OCI-LY7 (cell line): ENCODE measurements at regions not wholly inside any gene's neighbourhood (a gene's known extent, or its start where the extent isn't known, plus 50 kb on each side); places are given as distances from the start of the nearest gene placed in this dataset.

Experiments
- BruUV-seq: library from RNA; stranded (reverse); fragments of 400-500 nt; replicated peaks from 2 replicates; lab custom pipeline; 2021; lab: Mats Ljungman, UMichigan
- CTCF ChIA-PET: fragments of 300-600 bp; sonication (Branson Sonifier 250); formaldehyde crosslinking; loops from one replicate; lab custom pipeline; 2022; ENCODE audit warnings: antibody characterized with exemption; ENCODE audit not compliant: unreplicated experiment; lab: Charles Lee
- POLR2A ChIA-PET: fragments of 300-600 bp; sonication (Branson Sonifier 250); formaldehyde crosslinking; loops from one replicate; lab custom pipeline; 2022; ENCODE audit warnings: antibody characterized with exemption; lab: Charles Lee
- DNase-seq: peaks from one replicate; pipeline ENCODE4 v3.0.0-alpha.2; 2015; ENCODE audit warnings: low spot score
- H2AFZ ChIP-seq: fragments of 200-600 bp; sonication (generic), shearing (Covaris generic); 2 replicates; pipeline ENCODE4 v1.6.1; 2014; ENCODE audit warnings: mild to moderate bottlenecking, antibody characterized with exemption, low read length, moderate library complexity
- H3K27ac ChIP-seq: fragments of 200-600 bp; sonication (generic); 2 replicates; pipeline ENCODE4 v1.5.1; 2014; ENCODE audit warnings: mixed run types, low read depth, mild to moderate bottlenecking, moderate library complexity, low read length, inconsistent platforms; ENCODE audit not compliant: poor library complexity, severe bottlenecking
- H3K36me3 ChIP-seq: fragments of 200-600 bp; sonication (generic); 2 replicates; pipeline ENCODE4 v1.6.1; 2014; ENCODE audit warnings: mild to moderate bottlenecking, antibody characterized with exemption, low read length, moderate library complexity, mixed read lengths; ENCODE audit not compliant: insufficient read depth
- H3K4me1 ChIP-seq: fragments of 200-600 bp; sonication (generic); 2 replicates; pipeline ENCODE4 v1.5.1; 2014; ENCODE audit warnings: mild to moderate bottlenecking, low read length; ENCODE audit not compliant: insufficient read depth, poor library complexity, severe bottlenecking
- H3K4me2 ChIP-seq: fragments of 200-600 bp; sonication (generic); 2 replicates; pipeline ENCODE4 v1.6.1; 2014; ENCODE audit warnings: mild to moderate bottlenecking, low read length
- H3K4me3 ChIP-seq: fragments of 200-600 bp; sonication (generic); 2 replicates; pipeline ENCODE4 v1.5.1; 2014; ENCODE audit warnings: mild to moderate bottlenecking, low read depth, low read length; ENCODE audit not compliant: poor library complexity, severe bottlenecking
- H3K79me2 ChIP-seq: fragments of 200-600 bp; sonication (generic); 2 replicates; pipeline ENCODE4 v1.6.1; 2016; ENCODE audit warnings: low read depth, mild to moderate bottlenecking, low read length, moderate library complexity, mixed read lengths; ENCODE audit not compliant: insufficient read depth
- H3K9me2 ChIP-seq: fragments of 200-600 bp; sonication (generic); 2 replicates; pipeline ENCODE4 v1.6.1; 2016; ENCODE audit warnings: mild to moderate bottlenecking, low read length, mixed read lengths; ENCODE audit not compliant: insufficient read depth
- H3K9me3 ChIP-seq: fragments of 200-600 bp; sonication (generic); 2 replicates; pipeline ENCODE4 v1.6.1; 2014; ENCODE audit warnings: mild to moderate bottlenecking, mixed run types, low read length, mixed read lengths
- H4K20me1 ChIP-seq: fragments of 200-600 bp; sonication (generic); 2 replicates; pipeline ENCODE4 v1.6.1; 2014; ENCODE audit warnings: mild to moderate bottlenecking, antibody characterized with exemption, low read length, moderate library complexity, mixed read lengths; ENCODE audit not compliant: insufficient read depth
- EZH2phosphoT487 ChIP-seq: fragments of 200-600 bp; sonication (generic); IDR thresholded peaks from 2 replicates; pipeline ENCODE4 v1.6.1; 2018; ENCODE audit warnings: low read depth, borderline replicate concordance, mild to moderate bottlenecking, mixed run types, antibody characterized with exemption, low read length, moderate library complexity, mixed read lengths
- intact Hi-C: fragments of 100-400 bp; cut with micrococcal nuclease; formaldehyde crosslinking; loops from one replicate; pipeline ENCODE4 v1.10.0; 2022; ENCODE audit not compliant: unreplicated experiment
- TF ChIP-seq, protein P1 (sequence below): fragments of 200-600 bp; sonication (generic); conservative IDR thresholded peaks from 2 replicates; pipeline ENCODE4 v1.5.1; 2014; ENCODE audit warnings: mild to moderate bottlenecking, antibody characterized with exemption, low read length, moderate library complexity, mixed read lengths

DNA sequence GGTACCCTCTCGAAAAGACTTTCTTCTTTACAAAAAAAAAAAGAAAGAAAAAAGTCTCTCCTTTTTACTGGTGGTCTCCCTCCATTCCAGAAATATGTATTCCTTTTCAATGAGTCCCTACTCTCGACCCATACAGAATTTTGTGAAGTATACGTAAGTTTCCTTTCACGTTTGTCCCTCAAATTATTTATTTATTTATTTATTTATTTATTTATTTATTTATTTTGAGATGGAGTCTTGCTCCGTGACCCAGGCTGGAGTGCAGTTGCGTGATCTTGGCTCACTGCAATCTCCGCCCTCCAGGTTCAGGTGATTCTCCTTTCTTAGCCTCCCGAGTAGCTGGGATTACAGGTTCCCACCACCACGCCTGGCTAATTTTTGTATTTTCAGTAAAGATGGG lies 429.2 kb upstream of the AR start:
- H3K27ac ChIP-seq: no peak overlapping the region
- DNase-seq: no peak
- TF ChIP-seq, protein P1, sequence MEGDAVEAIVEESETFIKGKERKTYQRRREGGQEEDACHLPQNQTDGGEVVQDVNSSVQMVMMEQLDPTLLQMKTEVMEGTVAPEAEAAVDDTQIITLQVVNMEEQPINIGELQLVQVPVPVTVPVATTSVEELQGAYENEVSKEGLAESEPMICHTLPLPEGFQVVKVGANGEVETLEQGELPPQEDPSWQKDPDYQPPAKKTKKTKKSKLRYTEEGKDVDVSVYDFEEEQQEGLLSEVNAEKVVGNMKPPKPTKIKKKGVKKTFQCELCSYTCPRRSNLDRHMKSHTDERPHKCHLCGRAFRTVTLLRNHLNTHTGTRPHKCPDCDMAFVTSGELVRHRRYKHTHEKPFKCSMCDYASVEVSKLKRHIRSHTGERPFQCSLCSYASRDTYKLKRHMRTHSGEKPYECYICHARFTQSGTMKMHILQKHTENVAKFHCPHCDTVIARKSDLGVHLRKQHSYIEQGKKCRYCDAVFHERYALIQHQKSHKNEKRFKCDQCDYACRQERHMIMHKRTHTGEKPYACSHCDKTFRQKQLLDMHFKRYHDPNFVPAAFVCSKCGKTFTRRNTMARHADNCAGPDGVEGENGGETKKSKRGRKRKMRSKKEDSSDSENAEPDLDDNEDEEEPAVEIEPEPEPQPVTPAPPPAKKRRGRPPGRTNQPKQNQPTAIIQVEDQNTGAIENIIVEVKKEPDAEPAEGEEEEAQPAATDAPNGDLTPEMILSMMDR: no peak
- TF ChIP-seq EZH2phosphoT487: no peak
- no peaks in the 10 kb centered on the region for H3K36me3 ChIP-seq
- H3K79me2 ChIP-seq: no peaks in the 10 kb centered on the region
- no peaks in the 10 kb centered on the region for H3K9me2 ChIP-seq
- H3K4me3 ChIP-seq: no peak overlapping the region
- CTCF ChIA-PET: no interaction called here
- intact Hi-C loops: no loop called here
- no TSS peak for BruUV-seq
- no peak overlapping the region for H2AFZ ChIP-seq
- H3K9me3 ChIP-seq: no peaks in the 10 kb centered on the region
- H3K4me2 ChIP-seq: no peak overlapping the region
- POLR2A ChIA-PET: no interaction called here
- no peaks in the 10 kb centered on the region for H3K4me1 ChIP-seq
- H4K20me1 ChIP-seq: no peaks in the 10 kb centered on the region

DNA sequence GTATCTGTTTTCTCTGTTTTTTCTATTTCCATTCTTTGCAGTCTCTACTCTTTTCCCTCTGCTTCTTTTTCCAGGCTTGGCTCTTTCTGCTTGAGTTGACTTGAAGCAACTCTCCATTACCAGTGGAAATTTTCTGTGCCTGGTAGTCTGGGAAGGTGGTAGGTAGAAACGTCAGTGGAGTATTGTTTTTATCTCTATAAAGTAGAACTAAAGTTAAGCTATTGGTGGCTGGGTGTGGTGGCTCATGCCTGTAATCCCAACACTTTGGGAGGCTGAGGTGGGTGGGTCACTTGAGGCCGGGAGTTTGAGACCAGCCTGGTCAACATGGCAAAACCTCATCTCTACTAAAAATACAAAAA lies 438.1 kb upstream of the AR start:
- ChIA-PET CTCF (no interaction called here), POLR2A (no interaction called here)
- Histone ChIP-seq H3K79me2 (no peaks in the 10 kb centered on the region), H3K4me2 (no peak overlapping the region), H3K27ac (no peak overlapping the region), H3K4me3 (no peak overlapping the region), H2AFZ (no peak overlapping the region), H3K4me1 (no peaks in the 10 kb centered on the region), H4K20me1 (no peaks in the 10 kb centered on the region), H3K9me2 (no peaks in the 10 kb centered on the region), H3K36me3 (no peaks in the 10 kb centered on the region), H3K9me3 (no peaks in the 10 kb centered on the region)
- TF ChIP-seq, protein P1: no peak
- no peak for TF ChIP-seq EZH2phosphoT487
- intact Hi-C loops: no loop called here
- DNase-seq: no peak
- BruUV-seq: no TSS peak

DNA sequence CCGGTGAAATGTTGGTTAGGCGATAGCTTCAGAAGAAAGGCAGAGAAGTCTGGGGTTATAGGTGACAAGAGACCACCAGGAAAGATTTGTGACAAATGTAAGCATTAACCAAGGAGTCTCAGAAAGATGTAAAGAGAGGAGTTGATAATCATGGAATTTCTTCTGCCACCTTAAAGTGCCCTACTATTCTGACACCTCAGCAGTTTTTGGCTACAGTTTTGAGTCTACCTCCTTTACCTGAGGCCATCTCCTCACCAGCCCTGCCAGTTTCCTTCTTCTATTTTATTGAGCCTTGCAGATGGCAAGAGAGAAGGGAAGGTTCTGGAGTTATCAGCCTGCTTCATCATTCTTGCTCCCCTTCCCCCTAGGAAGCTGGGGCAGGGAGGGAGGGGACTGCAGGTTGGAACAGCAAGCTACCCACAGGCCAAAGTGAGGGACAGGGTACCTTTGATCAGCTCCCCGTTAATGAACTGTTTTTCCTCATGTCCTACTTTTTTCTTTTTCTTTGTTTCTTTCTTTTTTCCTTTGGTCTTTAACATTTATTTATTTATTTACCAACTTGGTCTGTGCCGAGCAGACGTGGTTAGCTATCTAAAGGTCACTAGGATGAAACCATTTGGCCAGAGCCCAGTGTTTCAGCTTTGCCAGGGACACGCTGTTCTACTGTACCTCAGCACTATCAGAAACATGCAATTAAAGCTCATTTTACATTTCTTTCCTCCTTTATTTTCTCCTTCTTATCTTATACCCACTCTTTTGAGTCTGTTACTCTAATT lies 438.7 kb upstream of the AR start:
- no peak for DNase-seq
- ChIA-PET CTCF (no interaction called here), POLR2A (interaction anchor here (1.2 kb wide), 1 partner anchor 11 kb away, joined by 3 read pairs; no protein-coding TSS in a partner anchor)
- Histone ChIP-seq H3K36me3 (no peaks in the 10 kb centered on the region), H3K9me3 (no peaks in the 10 kb centered on the region), H3K79me2 (no peaks in the 10 kb centered on the region), H3K4me1 (no peaks in the 10 kb centered on the region), H3K9me2 (no peaks in the 10 kb centered on the region), H2AFZ (no peak overlapping the region), H3K4me2 (no peak overlapping the region), H3K4me3 (no peak overlapping the region), H4K20me1 (no peaks in the 10 kb centered on the region), H3K27ac (no peak overlapping the region)
- no peak for TF ChIP-seq EZH2phosphoT487
- TF ChIP-seq, protein P1: no peak
- intact Hi-C loops: no loop called here
- no TSS peak for BruUV-seq
